Right lobe of liver (tissue), 4 donors: ENCODE measurements at regions not wholly inside any gene's neighbourhood (a gene's known extent, or its start where the extent isn't known, plus 50 kb on each side); places are given as distances from the start of the nearest gene placed in this dataset.

Experiments used
- POLR2A ChIP-seq: fragments of 450-650 bp; IDR thresholded peaks from one replicate; pipeline ENCODE4 v1.6.1; 2017; ENCODE audit warnings: antibody characterized with exemption, mild to moderate bottlenecking
- TF ChIP-seq, protein P1 (sequence below), 4 donors: fragments of 200-600 bp in 3 of 4; fragments of 450-650 bp in 1 of 4; IDR thresholded peaks; one replicate each; pipeline versions ENCODE4 v1.5.1 to v1.8.0; 2016 to 2022; ENCODE audit warnings: antibody characterized with exemption in 4 of 4, mild to moderate bottlenecking in 2 of 4
- donor health status: DM: no; HTN: no; CAD: no.
- donor health status: DM: no; HTN: no; CAD: no.
- donor health status: DM: no; HTN: yes; CAD: no.

DNA sequence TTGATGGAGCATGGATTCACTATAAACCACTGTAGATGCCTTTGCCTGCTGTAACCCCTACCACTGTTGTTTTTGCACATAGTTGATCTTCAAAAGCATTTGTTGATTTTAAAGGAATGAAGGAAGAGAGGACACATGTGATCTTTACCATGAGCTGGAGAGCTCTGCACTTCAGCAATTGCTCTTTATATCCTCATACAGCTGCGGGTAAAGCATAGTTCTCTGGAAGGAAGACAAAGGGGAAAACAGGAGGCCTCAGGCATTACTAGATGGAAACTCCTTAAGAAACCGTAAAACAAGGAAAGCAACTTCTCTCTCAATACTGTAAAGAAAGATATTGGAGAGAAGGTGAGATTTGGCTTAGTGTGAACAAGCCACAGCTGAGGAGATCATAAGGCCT is 60.6 kb downstream of the SCG2 start:
- TF ChIP-seq, protein P1, sequence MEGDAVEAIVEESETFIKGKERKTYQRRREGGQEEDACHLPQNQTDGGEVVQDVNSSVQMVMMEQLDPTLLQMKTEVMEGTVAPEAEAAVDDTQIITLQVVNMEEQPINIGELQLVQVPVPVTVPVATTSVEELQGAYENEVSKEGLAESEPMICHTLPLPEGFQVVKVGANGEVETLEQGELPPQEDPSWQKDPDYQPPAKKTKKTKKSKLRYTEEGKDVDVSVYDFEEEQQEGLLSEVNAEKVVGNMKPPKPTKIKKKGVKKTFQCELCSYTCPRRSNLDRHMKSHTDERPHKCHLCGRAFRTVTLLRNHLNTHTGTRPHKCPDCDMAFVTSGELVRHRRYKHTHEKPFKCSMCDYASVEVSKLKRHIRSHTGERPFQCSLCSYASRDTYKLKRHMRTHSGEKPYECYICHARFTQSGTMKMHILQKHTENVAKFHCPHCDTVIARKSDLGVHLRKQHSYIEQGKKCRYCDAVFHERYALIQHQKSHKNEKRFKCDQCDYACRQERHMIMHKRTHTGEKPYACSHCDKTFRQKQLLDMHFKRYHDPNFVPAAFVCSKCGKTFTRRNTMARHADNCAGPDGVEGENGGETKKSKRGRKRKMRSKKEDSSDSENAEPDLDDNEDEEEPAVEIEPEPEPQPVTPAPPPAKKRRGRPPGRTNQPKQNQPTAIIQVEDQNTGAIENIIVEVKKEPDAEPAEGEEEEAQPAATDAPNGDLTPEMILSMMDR (IDR thresholded peaks at IDR 0.05), result no peak
- no peak for TF ChIP-seq POLR2A
